CD14-positive monocyte (primary cell): ENCODE measurements at regions not wholly inside any gene's neighbourhood (a gene's known extent, or its start where the extent isn't known, plus 50 kb on each side); places are given as distances from the start of the nearest gene placed in this dataset.
A peak's percentile ranks its signal among the peaks of the same experiment; 100 is the strongest.

ENCODE experiments used
- DNase-seq, 3 donors: peaks; one replicate each; pipeline ENCODE4 v3.0.0-alpha.2; 2011 to 2022
- H2AFZ ChIP-seq: 2 replicates; pipeline ENCODE4 v1.6.0; 2012; ENCODE audit warnings: mild to moderate bottlenecking, low read depth, low read length, inconsistent platforms; ENCODE audit not compliant: insufficient read depth, poor library complexity, severe bottlenecking
- H3K27ac ChIP-seq, 2 donors: 1 replicate in 1 of 2; 2 replicates in 1 of 2; pipeline ENCODE4 v1.5.1; 2012 to 2013; ENCODE audit warnings: low read length in 2 of 2, control low read depth in 1 of 2, inconsistent platforms in 1 of 2, low read depth in 1 of 2, mild to moderate bottlenecking in 1 of 2
- H3K27me3 ChIP-seq, 2 donors: one replicate each; pipeline versions ENCODE4 v1.6.0 to v1.6.1; 2011 to 2013; ENCODE audit warnings: low read length in 2 of 2; ENCODE audit not compliant: control insufficient read depth in 2 of 2, insufficient read depth in 2 of 2
- H3K36me3 ChIP-seq, 2 donors: replicated peaks in 1 of 2; 1 replicate in 1 of 2; 2 replicates in 1 of 2; pipeline versions ENCODE4 v1.5.1 to v1.6.1; 2012 to 2013; ENCODE audit warnings: low read length in 2 of 2, control low read depth in 1 of 2, inconsistent platforms in 1 of 2, mild to moderate bottlenecking in 1 of 2; ENCODE audit not compliant: insufficient read depth in 2 of 2, control insufficient read depth in 1 of 2
- H3K4me1 ChIP-seq, 2 donors: 1 replicate in 1 of 2; 2 replicates in 1 of 2; pipeline versions ENCODE4 v1.5.1 to v1.6.1; 2012 to 2013; ENCODE audit warnings: low read length in 2 of 2, control low read depth in 1 of 2, inconsistent platforms in 1 of 2, mild to moderate bottlenecking in 1 of 2, moderate library complexity in 1 of 2; ENCODE audit not compliant: insufficient read depth in 2 of 2, control insufficient read depth in 1 of 2
- H3K4me2 ChIP-seq: replicated peaks from 2 replicates; pipeline ENCODE3; 2012; ENCODE audit warnings: low read length, moderate library complexity, mild to moderate bottlenecking; ENCODE audit not compliant: poor library complexity, severe bottlenecking; ENCODE audit errors: extremely low read depth
- H3K4me3 ChIP-seq, 3 experiments: fragments of 200-600 bp in 1 of 3; sonication (generic) in 1 of 3; replicated peaks in 1 of 3; 1 replicate in 2 of 3; 2 replicates in 1 of 3; pipeline ENCODE4 v1.5.1; 2011 to 2013; ENCODE audit warnings: low read length in 3 of 3, mild to moderate bottlenecking in 3 of 3, control low read depth in 2 of 3, low read depth in 2 of 3, inconsistent platforms in 1 of 3, moderate library complexity in 1 of 3
- H3K79me2 ChIP-seq: 2 replicates; pipeline ENCODE4 v1.6.0; 2012; ENCODE audit warnings: mild to moderate bottlenecking, control low read depth, inconsistent platforms, low read length, moderate library complexity; ENCODE audit not compliant: insufficient read depth
- H3K9ac ChIP-seq: 2 replicates; pipeline ENCODE4 v1.6.0; 2017; ENCODE audit warnings: low read length, mild to moderate bottlenecking; ENCODE audit not compliant: insufficient read depth, poor library complexity, severe bottlenecking
- H3K9me3 ChIP-seq, 2 donors: replicated peaks in 1 of 2; 1 replicate in 1 of 2; 2 replicates in 1 of 2; pipeline versions ENCODE4 v1.5.1 to v1.6.1; 2012 to 2013; ENCODE audit warnings: low read length in 2 of 2, control low read depth in 1 of 2; ENCODE audit not compliant: control insufficient read depth in 1 of 2, insufficient read depth in 1 of 2
- H4K20me1 ChIP-seq: 2 replicates; pipeline ENCODE4 v1.6.0; 2012; ENCODE audit warnings: mild to moderate bottlenecking, low read length, control low read depth, moderate library complexity; ENCODE audit not compliant: insufficient read depth
- H3K27ac Mint-ChIP-seq, 7 donors: one replicate each; pipeline ENCODE4 v1.8.0; 2020; ENCODE audit warnings: mild to moderate bottlenecking in 7 of 7, mixed read lengths in 7 of 7, moderate library complexity in 6 of 7, inconsistent platforms in 2 of 7
- H3K27me3 Mint-ChIP-seq, 3 donors: one replicate each; pipeline ENCODE4 v1.8.0; 2021 to 2022; ENCODE audit warnings: low read depth in 3 of 3, mild to moderate bottlenecking in 3 of 3, mixed read lengths in 3 of 3, moderate library complexity in 3 of 3, inconsistent platforms in 1 of 3
- H3K36me3 Mint-ChIP-seq, 2 donors: one replicate each; pipeline ENCODE4 v1.8.0; 2020; ENCODE audit warnings: mixed read lengths in 2 of 2, inconsistent platforms in 1 of 2, mild to moderate bottlenecking in 1 of 2
- H3K4me1 Mint-ChIP-seq: one replicate; pipeline ENCODE4 v1.8.0; 2020; ENCODE audit warnings: mild to moderate bottlenecking, mixed read lengths
- H3K4me3 Mint-ChIP-seq, 2 donors: one replicate each; pipeline ENCODE4 v1.8.0; 2020; ENCODE audit warnings: mild to moderate bottlenecking in 2 of 2, mixed read lengths in 2 of 2, moderate library complexity in 1 of 2
- H3K9me3 Mint-ChIP-seq, 7 donors: one replicate each; pipeline ENCODE4 v1.8.0; 2020 to 2022; ENCODE audit warnings: mixed read lengths in 7 of 7, mild to moderate bottlenecking in 6 of 7, moderate library complexity in 6 of 7, inconsistent platforms in 2 of 7
- CTCF ChIP-seq: fragments of 200-600 bp; IDR thresholded peaks from one replicate; pipeline ENCODE4 v1.8.0; 2022; ENCODE audit warnings: antibody characterized with exemption, mild to moderate bottlenecking
- WGBS: methylation state at CpG from one replicate; pipeline ENCODE4 v1.1.5; 2013; ENCODE audit warnings: missing lambda C conversion rate; ENCODE audit not compliant: insufficient coverage; 5-methylcytosine and 5-hydroxymethylcytosine counted together
- intact Hi-C, 2 donors: fragments of 100-400 bp; cut with micrococcal nuclease; formaldehyde crosslinking; loops; one replicate each; pipeline versions ENCODE4 v1.15.0 to v1.15.1; 2023

- no peak overlapping the region for H3K27ac ChIP-seq
- no peak overlapping the region for H3K4me3 Mint-ChIP-seq
- no peaks in the 10 kb centered on the region for H4K20me1 ChIP-seq
- no peaks in the 10 kb centered on the region for H3K27me3 ChIP-seq
- H3K4me1 ChIP-seq, result no peaks in the 10 kb centered on the region
- H2AFZ ChIP-seq, result no peak overlapping the region
- H3K9me3 Mint-ChIP-seq, result peaks cover 5 to 29% (median 14%) of the 10 kb centered on the region in 7 donors
- H3K4me1 Mint-ChIP-seq, result no peaks in the 10 kb centered on the region
- H3K27ac Mint-ChIP-seq, result peak overlapping the region in 1 of 7 donors; percentile 75
- H3K36me3 ChIP-seq, result no peaks in the 10 kb centered on the region
- H3K27me3 Mint-ChIP-seq, result no peaks in the 10 kb centered on the region
- no peak overlapping the region for H3K4me2 ChIP-seq
- no peak for DNase-seq
- H3K36me3 Mint-ChIP-seq, result no peaks in the 10 kb centered on the region
- WGBS, result 98% methylated on average over 9 of the region's 10 CpGs
- peaks cover 16 to 27% of the 10 kb centered on the region in 2 donors for H3K9me3 ChIP-seq
- TF ChIP-seq CTCF, result no peak
- no peak overlapping the region for H3K9ac ChIP-seq
- intact Hi-C loops, result no loop called here
- H3K4me3 ChIP-seq, result no peak overlapping the region
- H3K79me2 ChIP-seq, result no peaks in the 10 kb centered on the region
Observed at GRCh38 chr2:155600296-155600695, 732.2 kb downstream of the NR4A2 start.

DNA sequence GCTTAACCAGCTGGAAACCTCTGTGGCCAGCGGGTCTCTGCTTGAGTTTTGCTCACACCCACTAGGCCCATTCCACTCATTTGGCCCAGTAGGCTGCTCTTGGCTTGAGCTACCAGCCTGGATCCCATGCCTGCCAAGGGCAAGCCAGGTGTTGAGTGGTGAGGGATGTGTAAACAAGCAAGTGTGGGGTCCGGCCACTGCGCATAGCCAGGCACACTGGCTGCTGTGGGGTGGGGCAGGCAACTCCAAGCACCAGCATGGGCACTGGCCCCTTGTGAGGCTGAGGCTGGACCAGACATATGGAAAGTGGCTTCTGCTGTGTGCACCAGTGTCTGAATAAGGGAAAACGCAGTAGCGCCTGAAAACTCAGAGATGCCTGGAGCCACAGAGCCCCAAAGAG is 732.7 kb downstream of the NR4A2 start:
- H3K27ac ChIP-seq, result no peak overlapping the region
- DNase-seq, result no peak
- no peak overlapping the region for H2AFZ ChIP-seq
- Mint-ChIP-seq H3K9me3 (peaks cover 5 to 28% (median 14%) of the 10 kb centered on the region in 7 donors), H3K27ac (no peak overlapping the region), H3K27me3 (no peaks in the 10 kb centered on the region), H3K36me3 (no peaks in the 10 kb centered on the region), H3K4me1 (no peaks in the 10 kb centered on the region), H3K4me3 (no peak overlapping the region)
- H3K27me3 ChIP-seq, result no peaks in the 10 kb centered on the region
- no peak overlapping the region for H3K4me3 ChIP-seq
- H3K36me3 ChIP-seq, result no peaks in the 10 kb centered on the region
- no peaks in the 10 kb centered on the region for H3K4me1 ChIP-seq
- H4K20me1 ChIP-seq, result no peaks in the 10 kb centered on the region
- peaks cover 16 to 27% of the 10 kb centered on the region in 2 donors for H3K9me3 ChIP-seq
- intact Hi-C loops, result no loop called here
- no peaks in the 10 kb centered on the region for H3K79me2 ChIP-seq
- 100% methylated on average over 2 of the region's 5 CpGs for WGBS
- H3K4me2 ChIP-seq, result no peak overlapping the region
- TF ChIP-seq CTCF, result no peak
- H3K9ac ChIP-seq, result no peak overlapping the region
